Activated CD8-positive, alpha-beta T cell treated with anti-CD3 and anti-CD28 coated beads for 36 hours (primary cell): ENCODE measurements at regions not wholly inside any gene's neighbourhood (a gene's known extent, or its start where the extent isn't known, plus 50 kb on each side); places are given as distances from the start of the nearest gene placed in this dataset.

Experiments
- ATAC-seq: fragments of 200-7000 bp; cut with Tn5 transposase; one replicate; pipeline ENCODE4 v1.10.0; 2021; ENCODE audit warnings: mild to moderate bottlenecking, moderate library complexity
- CTCF ChIA-PET: fragments of 350-600 bp; sonication (Branson Sonifier 250); formaldehyde crosslinking; loops from one replicate; lab custom pipeline; 2021; ENCODE audit warnings: antibody characterized with exemption; lab: Charles Lee
- POLR2A ChIA-PET: fragments of 350-600 bp; sonication (Branson Sonifier 250); formaldehyde crosslinking; loops from one replicate; lab custom pipeline; 2021; ENCODE audit warnings: antibody characterized with exemption; lab: Charles Lee
- DNase-seq: peaks from one replicate; pipeline ENCODE4 v3.0.0-alpha.2; 2020
- H3K27ac Mint-ChIP-seq: one replicate; pipeline ENCODE4 v1.8.0; 2021; ENCODE audit warnings: mild to moderate bottlenecking, mixed read lengths
- H3K27me3 Mint-ChIP-seq: one replicate; pipeline ENCODE4 v1.8.0; 2021; ENCODE audit warnings: mixed read lengths
- H3K36me3 Mint-ChIP-seq: one replicate; pipeline ENCODE4 v1.8.0; 2021; ENCODE audit warnings: low read depth, mixed read lengths
- H3K4me1 Mint-ChIP-seq: one replicate; pipeline ENCODE4 v1.8.0; 2021; ENCODE audit warnings: low read depth, mixed read lengths
- H3K4me3 Mint-ChIP-seq: one replicate; pipeline ENCODE4 v1.8.0; 2021; ENCODE audit warnings: mild to moderate bottlenecking, moderate library complexity, mixed read lengths
- H3K9me3 Mint-ChIP-seq: one replicate; pipeline ENCODE4 v1.8.0; 2021; ENCODE audit warnings: mixed read lengths
- CTCF ChIP-seq: fragments of 200-600 bp; IDR thresholded peaks from one replicate; pipeline ENCODE4 v1.8.0; 2022; ENCODE audit warnings: antibody characterized with exemption, mild to moderate bottlenecking
- intact Hi-C: fragments of 100-400 bp; cut with micrococcal nuclease; formaldehyde crosslinking; loops from one replicate; pipeline ENCODE4 v1.10.0; 2022

GRCh38 chr13:39913928-39914327 is 258.5 kb downstream of the COG6 start:
- Mint-ChIP-seq H3K36me3 (no peaks in the 10 kb centered on the region), H3K4me3 (no peak overlapping the region), H3K27ac (no peak overlapping the region), H3K9me3 (no peaks in the 10 kb centered on the region), H3K27me3 (peaks cover 4% of the 10 kb centered on the region), H3K4me1 (peaks cover 8% of the 10 kb centered on the region)
- DNase-seq: no peak
- CTCF ChIA-PET: interaction anchor here (3.3 kb wide), 1 partner anchor 29 kb away, joined by 10 read pairs; no protein-coding TSS in a partner anchor
- TF ChIP-seq CTCF: no peak
- intact Hi-C loops: no loop called here
- no peak for ATAC-seq
- POLR2A ChIA-PET: no interaction called here

DNA sequence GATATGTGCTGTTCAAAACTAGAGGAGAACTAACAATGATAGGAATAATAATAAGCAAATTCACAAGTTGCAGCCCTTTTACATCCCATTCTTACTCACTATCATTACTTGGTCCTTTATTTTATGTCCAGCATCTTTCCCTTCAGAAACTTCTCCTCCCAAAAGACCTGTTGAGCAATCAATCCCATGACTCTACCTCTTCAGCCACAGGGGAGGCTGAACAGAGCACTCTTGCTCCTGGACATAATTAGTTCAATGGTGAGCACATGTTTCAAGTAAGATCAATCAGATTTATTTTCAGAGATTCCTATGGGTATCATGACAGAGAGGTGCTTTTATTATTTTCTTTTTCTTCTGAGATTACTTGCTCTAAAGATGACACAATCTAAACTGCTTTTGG is 260.0 kb downstream of the COG6 start:
- Mint-ChIP-seq H3K4me3 (no peak overlapping the region), H3K27me3 (peaks cover 4% of the 10 kb centered on the region), H3K36me3 (no peaks in the 10 kb centered on the region), H3K4me1 (peaks cover 8% of the 10 kb centered on the region), H3K27ac (no peak overlapping the region), H3K9me3 (no peaks in the 10 kb centered on the region)
- ATAC-seq (no peak), DNase-seq (no peak)
- no peak for TF ChIP-seq CTCF
- POLR2A ChIA-PET: no interaction called here
- intact Hi-C loops: no loop called here
- CTCF ChIA-PET: no interaction called here

GRCh38 chr13:39916330-39916729 is 260.9 kb downstream of the COG6 start:
- intact Hi-C loops: no loop called here
- POLR2A ChIA-PET: interaction anchor here (0.7 kb wide), 1 partner anchor 21 kb away, joined by 3 read pairs; no protein-coding TSS in a partner anchor
- H3K4me3 Mint-ChIP-seq: no peak overlapping the region
- H3K9me3 Mint-ChIP-seq: no peaks in the 10 kb centered on the region
- no peak for TF ChIP-seq CTCF
- DNase-seq: no peak
- CTCF ChIA-PET: interaction anchor here (1.0 to 1.3 kb wide), 2 partner anchors 26 to 49 kb away, joined by 3 to 8 read pairs; no protein-coding TSS in a partner anchor
- H3K27ac Mint-ChIP-seq: no peak overlapping the region
- H3K4me1 Mint-ChIP-seq: peaks cover 2% of the 10 kb centered on the region
- no peak for ATAC-seq
- H3K36me3 Mint-ChIP-seq: no peaks in the 10 kb centered on the region
- H3K27me3 Mint-ChIP-seq: peaks cover 7% of the 10 kb centered on the region

- intact Hi-C loops: no loop called here
- H3K4me1 Mint-ChIP-seq: peaks cover 2% of the 10 kb centered on the region
- no peak for ATAC-seq
- H3K9me3 Mint-ChIP-seq: peaks cover 4% of the 10 kb centered on the region
- ChIA-PET POLR2A (no interaction called here), CTCF (interaction anchor here (0.9 to 1.2 kb wide), 2 partner anchors 23 to 26 kb away, joined by 3 read pairs; no protein-coding TSS in a partner anchor)
- no peaks in the 10 kb centered on the region for H3K36me3 Mint-ChIP-seq
- no peak overlapping the region for H3K4me3 Mint-ChIP-seq
- peak; percentile 16 for DNase-seq
- H3K27me3 Mint-ChIP-seq: peaks cover 8% of the 10 kb centered on the region
- no peak for TF ChIP-seq CTCF
- no peak overlapping the region for H3K27ac Mint-ChIP-seq
These were observed 263.3 kb downstream of the COG6 start for GRCh38 chr13:39918620-39919236.

- DNase-seq (no peak), ATAC-seq (no peak)
- TF ChIP-seq CTCF: no peak
- ChIA-PET POLR2A (no interaction called here), CTCF (interaction anchor here (3.5 kb wide), 1 partner anchor 22 kb away, joined by 17 read pairs; no protein-coding TSS in a partner anchor)
- peaks cover 15% of the 10 kb centered on the region for H3K9me3 Mint-ChIP-seq
- no peak overlapping the region for H3K4me3 Mint-ChIP-seq
- H3K36me3 Mint-ChIP-seq: no peaks in the 10 kb centered on the region
- peaks cover 6% of the 10 kb centered on the region for H3K27me3 Mint-ChIP-seq
- no peak overlapping the region for H3K27ac Mint-ChIP-seq
- intact Hi-C loops: no loop called here
- H3K4me1 Mint-ChIP-seq: peaks cover 2% of the 10 kb centered on the region
These were observed 265.2 kb downstream of the COG6 start for GRCh38 chr13:39920613-39921012.
